ENCODE measurements at regions not wholly inside any gene's neighbourhood (a gene's known extent, or its start where the extent isn't known, plus 50 kb on each side); places are given as distances from the start of the nearest gene placed in this dataset.

DNA sequence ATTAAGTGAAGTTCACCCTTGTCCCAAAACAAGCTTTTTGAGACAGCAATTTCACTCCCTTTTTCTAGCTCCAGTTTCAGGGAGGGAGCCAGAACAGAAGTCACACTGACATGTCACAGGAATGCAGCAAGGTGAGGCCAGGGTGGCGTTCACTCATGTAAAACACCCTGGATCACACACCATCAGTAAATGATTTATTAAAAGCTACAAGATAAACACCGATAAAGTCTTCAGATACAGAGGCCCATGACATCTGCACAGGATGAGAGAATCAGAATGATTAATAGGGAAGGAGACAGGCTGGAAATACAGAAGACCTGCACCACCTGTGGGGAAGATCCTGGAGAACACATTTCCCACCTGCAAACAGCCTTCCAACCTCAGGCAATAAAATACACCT, 77.5 kb upstream of the DYNLRB2 start:
- peaks cover 0 to 2% (median 0%) of the 10 kb centered on the region in 7 donors for H3K9me3 Mint-ChIP-seq
- Histone ChIP-seq H3K36me3 (ENCODE audit: control insufficient read depth, insufficient read depth, low read length) (no peaks in the 10 kb centered on the region), H3K27me3 (ENCODE audit: control insufficient read depth, insufficient read depth, low read length) (peaks cover 6% of the 10 kb centered on the region), H3K4me3 (ENCODE audit: low read depth, low read length) (no peak overlapping the region), H3K27ac (ENCODE audit: insufficient read depth, low read length, poor library complexity, severe bottlenecking) (no peak overlapping the region), H3K4me1 (ENCODE audit: control insufficient read depth, insufficient read depth, low read length, poor library complexity, severe bottlenecking) (no peaks in the 10 kb centered on the region), H3K9me3 (ENCODE audit: control insufficient read depth in 2 of 2, low read length in 2 of 2) (no peaks in the 10 kb centered on the region)
- H3K27me3 Mint-ChIP-seq: peaks cover 27% of the 10 kb centered on the region
- H3K4me1 Mint-ChIP-seq: peaks cover 0 to 3% (median 0%) of the 10 kb centered on the region in 4 donors
- no peaks in the 10 kb centered on the region for H3K36me3 Mint-ChIP-seq
- DNase-seq (no peak), ATAC-seq (ENCODE audit: low read depth in 2 of 2) (no peak)
- no peak overlapping the region for H3K27ac Mint-ChIP-seq
- H3K4me3 Mint-ChIP-seq: no peak overlapping the region

DNA sequence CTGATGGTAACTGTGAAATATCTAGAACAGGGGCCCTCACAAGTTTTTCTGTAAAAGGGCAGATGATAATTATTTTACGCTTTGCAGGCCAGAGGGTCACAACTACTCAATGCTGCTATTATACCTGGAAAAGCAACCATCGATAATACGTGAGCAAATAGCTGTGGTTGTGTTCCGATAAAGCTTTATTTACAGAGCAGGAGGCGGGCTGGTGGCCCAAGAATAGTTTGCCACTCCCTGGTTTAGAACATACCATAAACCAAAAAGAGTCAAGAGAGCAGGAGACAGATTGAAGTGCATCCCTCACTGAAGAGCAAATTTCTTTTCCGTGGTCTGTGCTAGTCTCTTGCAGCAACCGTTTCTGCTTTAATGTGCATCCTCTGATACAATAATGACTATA, 77.9 kb upstream of the DYNLRB2 start:
- H3K36me3 Mint-ChIP-seq: no peaks in the 10 kb centered on the region
- H3K4me1 Mint-ChIP-seq: peaks cover 0 to 3% (median 0%) of the 10 kb centered on the region in 4 donors

DNA sequence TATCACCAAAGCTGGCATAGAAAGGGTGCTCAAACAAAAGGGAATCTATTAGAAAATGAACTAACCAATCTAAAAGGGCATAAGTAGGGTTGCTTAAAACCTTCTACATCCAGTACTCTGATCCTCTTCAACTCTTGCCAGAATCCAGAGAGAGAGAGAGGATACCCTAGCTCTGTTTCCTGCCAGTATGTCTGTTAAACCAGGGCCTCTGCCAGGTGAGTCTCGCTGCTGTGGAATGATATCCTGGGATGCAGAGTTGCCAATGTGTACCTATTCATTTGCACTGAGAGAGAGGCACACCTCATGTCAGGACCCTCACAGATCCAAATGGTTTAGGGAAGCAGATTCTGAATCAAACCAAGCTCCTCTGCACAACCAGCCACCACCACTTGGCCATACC, 79.8 kb upstream of the DYNLRB2 start:
- Mint-ChIP-seq H3K36me3 (no peaks in the 10 kb centered on the region), H3K9me3 (peaks cover 0 to 2% (median 0%) of the 10 kb centered on the region in 7 donors), H3K4me1 (no peaks in the 10 kb centered on the region), H3K27ac (no peak overlapping the region), H3K4me3 (no peak overlapping the region), H3K27me3 (peaks cover 27% of the 10 kb centered on the region)
- no peak for ATAC-seq (ENCODE audit: low read depth in 2 of 2)
- H3K36me3 ChIP-seq (ENCODE audit: control insufficient read depth, insufficient read depth, low read length): no peaks in the 10 kb centered on the region
- no peaks in the 10 kb centered on the region for H3K4me1 ChIP-seq (ENCODE audit: control insufficient read depth, insufficient read depth, low read length, poor library complexity, severe bottlenecking)
- no peaks in the 10 kb centered on the region for H3K9me3 ChIP-seq (ENCODE audit: control insufficient read depth in 2 of 2, low read length in 2 of 2)
- H3K27ac ChIP-seq (ENCODE audit: insufficient read depth, low read length, poor library complexity, severe bottlenecking): no peak overlapping the region
- H3K27me3 ChIP-seq (ENCODE audit: control insufficient read depth, insufficient read depth, low read length): peaks cover 6% of the 10 kb centered on the region
- no peak for DNase-seq
- H3K4me3 ChIP-seq (ENCODE audit: low read depth, low read length): no peak overlapping the region

More for the DNA sequence above, 77.9 kb upstream of the DYNLRB2 start:
- DNase-seq (no peak), ATAC-seq (ENCODE audit: low read depth in 2 of 2) (no peak)
- H3K4me1 ChIP-seq (ENCODE audit: control insufficient read depth, insufficient read depth, low read length, poor library complexity, severe bottlenecking): no peaks in the 10 kb centered on the region
- H3K27ac ChIP-seq (ENCODE audit: insufficient read depth, low read length, poor library complexity, severe bottlenecking): no peak overlapping the region
- H3K9me3 Mint-ChIP-seq: peaks cover 0 to 2% (median 0%) of the 10 kb centered on the region in 7 donors
- H3K4me3 ChIP-seq (ENCODE audit: low read depth, low read length): no peak overlapping the region
- H3K36me3 ChIP-seq (ENCODE audit: control insufficient read depth, insufficient read depth, low read length): no peaks in the 10 kb centered on the region
- peaks cover 27% of the 10 kb centered on the region for H3K27me3 Mint-ChIP-seq
- no peak overlapping the region for H3K4me3 Mint-ChIP-seq
- H3K27ac Mint-ChIP-seq: no peak overlapping the region
- no peaks in the 10 kb centered on the region for H3K9me3 ChIP-seq (ENCODE audit: control insufficient read depth in 2 of 2, low read length in 2 of 2)
- peaks cover 6% of the 10 kb centered on the region for H3K27me3 ChIP-seq (ENCODE audit: control insufficient read depth, insufficient read depth, low read length)

DNA sequence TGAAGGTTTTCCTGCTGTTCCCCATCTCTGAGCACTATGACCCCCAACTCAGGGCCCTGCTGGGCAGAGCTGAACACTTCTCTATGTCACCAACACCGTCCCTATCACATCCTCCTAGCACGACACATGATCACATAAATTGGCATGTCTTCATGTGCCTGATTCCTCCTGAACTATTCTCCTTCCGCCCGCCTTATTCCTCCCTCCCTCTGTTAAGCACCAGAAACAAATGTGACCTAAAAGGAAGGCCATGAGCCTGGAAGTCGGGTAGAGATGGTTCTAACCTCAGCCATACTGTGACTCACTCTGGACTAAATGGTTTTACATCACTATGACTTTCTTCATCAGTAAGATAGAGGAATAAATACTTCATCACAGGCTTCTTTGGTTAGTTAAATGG, 80.8 kb upstream of the DYNLRB2 start:
- H3K4me1 ChIP-seq (ENCODE audit: control insufficient read depth, insufficient read depth, low read length, poor library complexity, severe bottlenecking): no peaks in the 10 kb centered on the region
- no peaks in the 10 kb centered on the region for H3K9me3 ChIP-seq (ENCODE audit: control insufficient read depth in 2 of 2, low read length in 2 of 2)
- Mint-ChIP-seq H3K36me3 (no peaks in the 10 kb centered on the region), H3K27me3 (peaks cover 27% of the 10 kb centered on the region), H3K4me3 (no peak overlapping the region), H3K27ac (no peak overlapping the region), H3K9me3 (peaks cover 0 to 2% (median 0%) of the 10 kb centered on the region in 7 donors), H3K4me1 (no peaks in the 10 kb centered on the region)
- no peak for ATAC-seq (ENCODE audit: low read depth in 2 of 2)
- DNase-seq: no peak
- H3K36me3 ChIP-seq (ENCODE audit: control insufficient read depth, insufficient read depth, low read length): no peaks in the 10 kb centered on the region
- H3K27me3 ChIP-seq (ENCODE audit: control insufficient read depth, insufficient read depth, low read length): peaks cover 9% of the 10 kb centered on the region
- H3K4me3 ChIP-seq (ENCODE audit: low read depth, low read length): no peak overlapping the region
- H3K27ac ChIP-seq (ENCODE audit: insufficient read depth, low read length, poor library complexity, severe bottlenecking): no peak overlapping the region

DNA sequence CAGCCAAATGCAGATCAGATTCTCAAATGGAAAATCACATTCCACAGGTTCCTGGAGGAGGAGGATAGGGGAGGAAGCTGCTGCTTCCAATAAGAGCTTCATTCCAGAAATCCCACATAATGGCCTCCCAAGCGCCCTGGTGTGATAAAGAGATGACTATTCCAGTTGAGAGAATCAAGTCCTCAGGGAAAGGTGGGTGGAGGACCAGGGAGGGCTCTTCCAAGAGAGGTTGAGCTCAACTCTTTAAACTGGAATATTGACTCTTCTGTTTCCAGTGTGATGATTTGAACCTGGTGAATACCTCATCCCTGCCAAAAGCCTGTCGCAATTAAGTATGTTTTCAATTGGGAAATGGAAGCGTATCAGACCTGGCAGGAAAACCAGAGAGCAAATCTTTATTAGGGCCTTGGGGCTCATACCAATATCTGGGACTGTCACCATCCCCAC, 81.4 kb upstream of the DYNLRB2 start:
- H3K9me3 ChIP-seq (ENCODE audit: control insufficient read depth in 2 of 2, low read length in 2 of 2): no peaks in the 10 kb centered on the region
- H3K4me1 ChIP-seq (ENCODE audit: control insufficient read depth, insufficient read depth, low read length, poor library complexity, severe bottlenecking): no peaks in the 10 kb centered on the region
- no peak overlapping the region for H3K27ac Mint-ChIP-seq
- H3K4me1 Mint-ChIP-seq: no peaks in the 10 kb centered on the region
- peaks cover 26% of the 10 kb centered on the region for H3K27me3 Mint-ChIP-seq
- H3K27ac ChIP-seq (ENCODE audit: insufficient read depth, low read length, poor library complexity, severe bottlenecking): no peak overlapping the region
- H3K9me3 Mint-ChIP-seq: peaks cover 0 to 2% (median 0%) of the 10 kb centered on the region in 7 donors
- DNase-seq (no peak), ATAC-seq (ENCODE audit: low read depth in 2 of 2) (no peak)
- H3K4me3 Mint-ChIP-seq: no peak overlapping the region
- H3K27me3 ChIP-seq (ENCODE audit: control insufficient read depth, insufficient read depth, low read length): peaks cover 9% of the 10 kb centered on the region
- H3K36me3 Mint-ChIP-seq: no peaks in the 10 kb centered on the region
- no peaks in the 10 kb centered on the region for H3K36me3 ChIP-seq (ENCODE audit: control insufficient read depth, insufficient read depth, low read length)
- no peak overlapping the region for H3K4me3 ChIP-seq (ENCODE audit: low read depth, low read length)

DNA sequence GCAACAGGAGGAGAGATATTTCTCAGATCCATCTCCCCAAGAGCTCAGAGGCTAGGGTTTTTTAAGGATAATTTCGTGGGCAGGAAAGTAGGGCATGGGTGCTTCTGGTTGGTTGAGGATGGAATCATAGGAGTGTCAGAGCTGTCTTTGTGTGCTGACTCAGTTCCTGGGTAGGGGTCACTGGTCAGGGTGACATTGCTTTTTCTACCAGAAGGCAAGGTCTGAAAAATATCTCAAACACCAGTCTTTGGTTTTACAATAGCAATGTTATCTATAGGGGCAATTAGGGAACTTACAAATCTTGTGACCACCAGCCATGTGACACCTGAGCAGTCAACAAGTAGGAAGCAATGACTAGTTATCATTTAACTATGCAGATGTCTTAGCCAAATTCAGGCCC, 82.9 kb upstream of the DYNLRB2 start:
- Mint-ChIP-seq H3K4me3 (no peak overlapping the region), H3K9me3 (peaks cover 0 to 2% (median 0%) of the 10 kb centered on the region in 7 donors), H3K27me3 (peaks cover 22% of the 10 kb centered on the region), H3K27ac (no peak overlapping the region), H3K4me1 (no peaks in the 10 kb centered on the region), H3K36me3 (no peaks in the 10 kb centered on the region)
- no peak for ATAC-seq (ENCODE audit: low read depth in 2 of 2)
- Histone ChIP-seq H3K4me3 (ENCODE audit: low read depth, low read length) (no peak overlapping the region), H3K27me3 (ENCODE audit: control insufficient read depth, insufficient read depth, low read length) (peaks cover 11% of the 10 kb centered on the region), H3K27ac (ENCODE audit: insufficient read depth, low read length, poor library complexity, severe bottlenecking) (no peak overlapping the region), H3K36me3 (ENCODE audit: control insufficient read depth, insufficient read depth, low read length) (no peaks in the 10 kb centered on the region), H3K9me3 (ENCODE audit: control insufficient read depth in 2 of 2, low read length in 2 of 2) (no peaks in the 10 kb centered on the region), H3K4me1 (ENCODE audit: control insufficient read depth, insufficient read depth, low read length, poor library complexity, severe bottlenecking) (no peaks in the 10 kb centered on the region)
- no peak for DNase-seq

DNA sequence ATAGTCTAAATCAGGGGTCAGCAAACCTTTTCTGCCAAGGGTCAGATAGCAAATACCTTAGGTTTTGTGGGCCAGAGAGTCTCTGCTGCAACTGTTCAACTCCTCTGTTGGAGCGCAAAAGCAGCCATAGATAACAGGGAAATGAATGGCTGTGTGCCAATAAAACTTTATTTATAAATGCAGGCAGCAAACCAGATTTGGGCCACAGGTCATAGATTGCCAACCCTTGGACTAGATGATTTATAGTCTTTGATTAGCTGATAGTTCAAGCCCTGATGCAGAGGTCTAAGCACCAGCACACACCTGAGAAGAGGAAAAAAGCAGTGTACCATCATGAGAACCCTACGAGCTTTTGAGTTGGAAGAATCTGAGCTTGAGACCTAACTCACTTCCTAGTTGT, 86.0 kb upstream of the DYNLRB2 start:
- H3K4me1 ChIP-seq (ENCODE audit: control insufficient read depth, insufficient read depth, low read length, poor library complexity, severe bottlenecking): no peaks in the 10 kb centered on the region
- no peak for DNase-seq
- no peak overlapping the region for H3K4me3 Mint-ChIP-seq
- no peaks in the 10 kb centered on the region for H3K4me1 Mint-ChIP-seq
- no peaks in the 10 kb centered on the region for H3K36me3 Mint-ChIP-seq
- no peak overlapping the region for H3K4me3 ChIP-seq (ENCODE audit: low read depth, low read length)
- H3K27me3 Mint-ChIP-seq: peaks cover 13% of the 10 kb centered on the region
- H3K27ac Mint-ChIP-seq: no peak overlapping the region
- no peak overlapping the region for H3K27ac ChIP-seq (ENCODE audit: insufficient read depth, low read length, poor library complexity, severe bottlenecking)
- no peaks in the 10 kb centered on the region for H3K9me3 ChIP-seq (ENCODE audit: control insufficient read depth in 2 of 2, low read length in 2 of 2)
- peaks cover 9% of the 10 kb centered on the region for H3K27me3 ChIP-seq (ENCODE audit: control insufficient read depth, insufficient read depth, low read length)
- ATAC-seq (ENCODE audit: low read depth in 2 of 2): no peak
- no peaks in the 10 kb centered on the region for H3K9me3 Mint-ChIP-seq
- H3K36me3 ChIP-seq (ENCODE audit: control insufficient read depth, insufficient read depth, low read length): no peaks in the 10 kb centered on the region

DNA sequence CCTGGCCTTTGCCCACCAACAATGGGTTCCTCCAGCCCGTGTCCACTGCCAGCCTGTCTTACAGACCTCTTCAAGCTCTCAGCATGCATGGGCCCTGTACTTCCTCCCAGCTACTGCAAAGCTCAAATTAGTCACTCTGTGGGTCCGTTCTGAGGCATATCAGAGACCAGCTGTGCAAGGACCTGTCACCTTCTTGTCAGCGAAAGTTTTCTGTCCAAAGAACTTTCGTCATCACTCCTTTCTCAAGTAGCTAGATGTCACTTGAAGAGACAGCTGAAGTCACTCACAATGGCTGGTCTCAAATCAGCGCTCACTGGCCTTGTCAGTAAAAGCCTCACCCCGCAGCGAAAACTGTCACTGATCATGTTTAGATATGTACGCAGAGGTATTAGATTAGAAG, 91.4 kb upstream of the DYNLRB2 start:
- H3K9me3 Mint-ChIP-seq: no peaks in the 10 kb centered on the region
- Histone ChIP-seq H3K36me3 (ENCODE audit: control insufficient read depth, insufficient read depth, low read length) (no peaks in the 10 kb centered on the region), H3K9me3 (ENCODE audit: control insufficient read depth in 2 of 2, low read length in 2 of 2) (no peaks in the 10 kb centered on the region), H3K27me3 (ENCODE audit: control insufficient read depth, insufficient read depth, low read length) (peaks cover 5% of the 10 kb centered on the region), H3K4me1 (ENCODE audit: control insufficient read depth, insufficient read depth, low read length, poor library complexity, severe bottlenecking) (no peaks in the 10 kb centered on the region), H3K27ac (ENCODE audit: insufficient read depth, low read length, poor library complexity, severe bottlenecking) (no peak overlapping the region), H3K4me3 (ENCODE audit: low read depth, low read length) (no peak overlapping the region)
- H3K27ac Mint-ChIP-seq: no peak overlapping the region
- H3K36me3 Mint-ChIP-seq: no peaks in the 10 kb centered on the region
- H3K27me3 Mint-ChIP-seq: peaks cover 6% of the 10 kb centered on the region
- H3K4me1 Mint-ChIP-seq: no peaks in the 10 kb centered on the region
- ATAC-seq (ENCODE audit: low read depth in 2 of 2): no peak
- no peak for DNase-seq
- H3K4me3 Mint-ChIP-seq: no peak overlapping the region

All from CD4-positive, CD25-positive, alpha-beta regulatory T cell (primary cell).